Pancreas (tissue), 10 donors: ENCODE measurements at regions not wholly inside any gene's neighbourhood (a gene's known extent, or its start where the extent isn't known, plus 50 kb on each side); places are given as distances from the start of the nearest gene placed in this dataset.

Source experiments
- ATAC-seq, 4 donors: fragments of 200-7000 bp; cut with Tn5 transposase; one replicate each; pipeline versions ENCODE4 v1.8.0 to v1.9.1; 2020; ENCODE audit warnings: mild to moderate bottlenecking in 4 of 4, moderate library complexity in 4 of 4
- DNase-seq, 6 donors: peaks; one replicate each; pipeline ENCODE4 v3.0.0-alpha.2; 2020
- FAIRE-seq: peaks from 2 replicates; lab custom pipeline; 2012; peaks lifted over from hg19 to GRCh38; lab: Jason Lieb, UNC
- H3K27ac ChIP-seq, 4 donors: fragments of 200-600 bp; sonication (generic); 1 replicate in 3 of 4; 2 replicates in 1 of 4; pipeline versions ENCODE4 v1.5.0 to v1.8.0; 2020
- H3K27me3 ChIP-seq, 4 donors: fragments of 200-600 bp; one replicate each; pipeline ENCODE4 v1.8.0; 2021
- H3K36me3 ChIP-seq, 3 donors: fragments of 200-600 bp; sonication (generic) in 1 of 3; one replicate each; pipeline versions ENCODE4 v1.5.0 to v1.8.0; 2020 to 2021
- H3K4me1 ChIP-seq, 3 donors: fragments of 200-600 bp; one replicate each; pipeline ENCODE4 v1.8.0; 2021
- H3K4me3 ChIP-seq, 4 donors: fragments of 200-600 bp; sonication (generic) in 2 of 4; one replicate each; pipeline versions ENCODE4 v1.5.0 to v1.8.0; 2020 to 2021
- H3K9me3 ChIP-seq, 4 donors: fragments of 200-600 bp; one replicate each; pipeline ENCODE4 v1.8.0; 2021
- WGBS, 2 donors: extraction: QIAGEN DNeasy Blood & Tissue Kit; methylation state at CpG; one replicate each; pipeline ENCODE4 v1.1.7; 2013; 5-methylcytosine and 5-hydroxymethylcytosine counted together
- intact Hi-C, 3 donors: fragments of 100-400 bp; cut with DNase I; formaldehyde crosslinking; loops; one replicate each; pipeline versions ENCODE4 v1.11.1 to v1.14.2; 2022
- TF ChIP-seq, protein P1 (sequence below), 4 donors: fragments of 200-600 bp; sonication (generic) in 3 of 4; IDR thresholded peaks; one replicate each; pipeline versions ENCODE4 v1.5.0 to v1.8.0; 2021; ENCODE audit warnings: antibody characterized with exemption in 4 of 4
- donor health status: healthy with polysubstance abuse.
- donor health status: DM: no; HTN: no; CAD: no; lungs with moderate emphysema.
- donor health status: DM: no; HTN: no; CAD: no.
- donor health status: control.
- donor health status: control.
- donor health status: Bipolar disorder and iron deficiency.
- donor health status: DM: yes; HTN: yes; CAD: no.
- donor health status: DM: no; HTN: no; CAD: no.
- donor health status: DM: no; HTN: no; CAD: no.
- donor health status: DM: yes; HTN: yes; CAD: no.

DNA sequence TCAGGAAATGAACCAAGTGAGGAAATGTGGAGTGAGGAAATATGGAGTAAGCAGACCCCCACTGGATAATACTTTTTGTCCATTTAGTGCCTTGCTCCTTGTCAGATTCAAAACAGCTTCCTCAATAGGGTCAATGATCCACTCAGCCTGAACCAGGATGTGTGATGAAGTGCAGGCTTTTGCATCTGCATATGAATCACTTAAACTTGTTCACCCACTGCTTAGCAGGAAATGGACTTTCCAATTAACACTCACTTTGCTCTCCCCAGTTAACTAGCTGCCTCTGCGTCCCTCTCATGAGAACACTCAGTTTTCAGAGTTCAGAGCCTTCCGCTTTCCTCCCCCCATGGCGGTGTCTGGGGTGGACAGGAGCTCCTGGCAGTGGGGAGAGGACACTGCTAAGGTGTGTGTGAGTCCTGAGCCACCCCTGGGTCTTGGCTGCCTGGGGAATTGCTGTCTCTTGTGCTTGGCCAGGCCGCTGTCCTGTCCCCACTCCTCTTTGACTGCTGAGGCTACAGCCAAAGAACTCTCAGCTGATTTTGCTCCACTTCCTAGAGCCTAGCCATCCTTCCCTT is 621.8 kb downstream of the CDH26 start:
- no peak for FAIRE-seq
- Histone ChIP-seq H3K27ac (no peak overlapping the region), H3K27me3 (peaks cover 0 to 3% (median 0%) of the 10 kb centered on the region in 4 donors), H3K9me3 (no peaks in the 10 kb centered on the region), H3K4me1 (no peaks in the 10 kb centered on the region), H3K4me3 (no peak overlapping the region), H3K36me3 (no peaks in the 10 kb centered on the region)
- ATAC-seq: no peak
- no peak for DNase-seq
- TF ChIP-seq, protein P1, sequence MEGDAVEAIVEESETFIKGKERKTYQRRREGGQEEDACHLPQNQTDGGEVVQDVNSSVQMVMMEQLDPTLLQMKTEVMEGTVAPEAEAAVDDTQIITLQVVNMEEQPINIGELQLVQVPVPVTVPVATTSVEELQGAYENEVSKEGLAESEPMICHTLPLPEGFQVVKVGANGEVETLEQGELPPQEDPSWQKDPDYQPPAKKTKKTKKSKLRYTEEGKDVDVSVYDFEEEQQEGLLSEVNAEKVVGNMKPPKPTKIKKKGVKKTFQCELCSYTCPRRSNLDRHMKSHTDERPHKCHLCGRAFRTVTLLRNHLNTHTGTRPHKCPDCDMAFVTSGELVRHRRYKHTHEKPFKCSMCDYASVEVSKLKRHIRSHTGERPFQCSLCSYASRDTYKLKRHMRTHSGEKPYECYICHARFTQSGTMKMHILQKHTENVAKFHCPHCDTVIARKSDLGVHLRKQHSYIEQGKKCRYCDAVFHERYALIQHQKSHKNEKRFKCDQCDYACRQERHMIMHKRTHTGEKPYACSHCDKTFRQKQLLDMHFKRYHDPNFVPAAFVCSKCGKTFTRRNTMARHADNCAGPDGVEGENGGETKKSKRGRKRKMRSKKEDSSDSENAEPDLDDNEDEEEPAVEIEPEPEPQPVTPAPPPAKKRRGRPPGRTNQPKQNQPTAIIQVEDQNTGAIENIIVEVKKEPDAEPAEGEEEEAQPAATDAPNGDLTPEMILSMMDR (IDR thresholded peaks at IDR 0.05): no peak
- WGBS, 2 donors: 58 to 65% methylated on average over 4 of the region's 4 CpGs
- intact Hi-C loops: no loop called here

DNA sequence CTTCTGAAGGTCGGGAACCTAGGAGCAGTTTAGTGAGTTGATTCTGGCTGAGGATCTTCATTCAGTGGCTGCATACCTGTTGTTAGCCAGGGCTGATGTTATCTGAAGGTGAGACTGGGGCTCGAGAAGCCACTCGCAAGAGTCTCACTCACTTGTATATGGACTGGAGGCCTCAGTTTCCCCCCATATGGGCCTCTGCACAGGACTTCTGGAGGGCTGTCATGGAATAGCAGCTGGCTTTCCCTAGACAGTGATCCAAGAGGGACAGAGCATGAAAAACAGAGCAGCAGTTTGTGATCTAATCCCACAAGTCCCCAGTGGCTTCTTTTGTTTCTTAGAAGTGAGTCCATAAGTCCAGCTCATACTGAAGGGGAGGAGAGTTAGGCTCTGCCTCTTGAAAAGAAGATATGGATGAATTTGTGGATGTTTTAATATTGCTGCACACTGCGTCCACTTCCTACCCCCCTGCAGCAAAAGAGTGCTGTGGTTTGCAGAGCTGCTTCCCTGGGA is 623.4 kb downstream of the CDH26 start:
- Histone ChIP-seq H3K36me3 (no peaks in the 10 kb centered on the region), H3K27me3 (peaks cover 0 to 3% (median 0%) of the 10 kb centered on the region in 4 donors), H3K4me3 (no peak overlapping the region), H3K27ac (no peak overlapping the region), H3K4me1 (no peaks in the 10 kb centered on the region), H3K9me3 (no peaks in the 10 kb centered on the region)
- WGBS, 2 donors: 45 to 64% methylated on average over 4 of the region's 4 CpGs
- no peak for DNase-seq
- no peak for FAIRE-seq
- TF ChIP-seq, protein P1 (IDR thresholded peaks at IDR 0.05): no peak
- intact Hi-C loops: no loop called here
- no peak for ATAC-seq

DNA sequence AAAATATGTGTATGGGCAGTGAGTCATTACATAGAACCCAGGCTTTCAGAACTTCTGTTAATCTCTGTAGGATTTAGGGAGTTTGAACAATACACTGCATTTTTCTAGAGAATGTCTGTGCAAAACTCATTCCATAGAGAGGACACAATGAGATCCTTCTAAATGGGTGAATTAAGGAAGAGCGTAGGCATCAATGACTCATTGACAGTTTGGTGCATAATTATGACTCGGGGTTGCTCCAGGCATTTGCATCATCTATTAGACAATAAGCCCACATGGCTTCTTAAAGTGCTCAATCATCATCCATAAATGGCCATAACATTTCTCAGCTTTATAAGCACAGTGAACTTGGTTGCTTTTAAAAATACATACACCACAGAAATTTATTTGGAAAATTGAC is 625.5 kb downstream of the CDH26 start:
- Histone ChIP-seq H3K4me1 (no peaks in the 10 kb centered on the region), H3K9me3 (no peaks in the 10 kb centered on the region), H3K27me3 (no peaks in the 10 kb centered on the region), H3K36me3 (no peaks in the 10 kb centered on the region), H3K4me3 (no peak overlapping the region), H3K27ac (no peak overlapping the region)
- intact Hi-C loops: no loop called here
- ATAC-seq (no peak), FAIRE-seq (no peak), DNase-seq (no peak)
- TF ChIP-seq, protein P1 (IDR thresholded peaks at IDR 0.05): no peak
- 65 to 78% methylated on average over 2 of the region's 2 CpGs for WGBS, 2 donors

DNA sequence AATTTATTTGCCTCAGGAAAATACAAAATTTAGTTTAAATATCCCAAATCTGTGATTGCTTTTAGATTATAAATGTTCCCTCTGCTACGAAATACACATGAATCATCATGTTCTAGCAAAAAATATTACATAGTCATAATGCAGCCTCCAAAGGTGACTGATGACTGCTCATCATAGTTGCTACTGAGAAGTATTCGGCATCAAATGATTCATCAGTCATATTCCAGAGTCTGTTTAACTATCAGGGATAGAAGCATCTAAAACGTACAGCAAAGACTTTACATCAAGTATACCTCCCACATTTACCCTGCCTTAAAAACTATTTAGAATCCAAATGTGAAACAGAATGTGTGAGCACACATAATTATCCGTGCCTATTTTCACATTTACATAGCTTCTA is 626.0 kb downstream of the CDH26 start:
- WGBS, 2 donors: 42 to 61% methylated on average over 4 of the region's 4 CpGs
- ATAC-seq: no peak
- TF ChIP-seq, protein P1 (IDR thresholded peaks at IDR 0.05): no peak
- Histone ChIP-seq H3K9me3 (no peaks in the 10 kb centered on the region), H3K4me3 (no peak overlapping the region), H3K27ac (no peak overlapping the region), H3K4me1 (no peaks in the 10 kb centered on the region), H3K36me3 (no peaks in the 10 kb centered on the region), H3K27me3 (no peaks in the 10 kb centered on the region)
- no peak for FAIRE-seq
- DNase-seq: no peak
- intact Hi-C loops: no loop called here

DNA sequence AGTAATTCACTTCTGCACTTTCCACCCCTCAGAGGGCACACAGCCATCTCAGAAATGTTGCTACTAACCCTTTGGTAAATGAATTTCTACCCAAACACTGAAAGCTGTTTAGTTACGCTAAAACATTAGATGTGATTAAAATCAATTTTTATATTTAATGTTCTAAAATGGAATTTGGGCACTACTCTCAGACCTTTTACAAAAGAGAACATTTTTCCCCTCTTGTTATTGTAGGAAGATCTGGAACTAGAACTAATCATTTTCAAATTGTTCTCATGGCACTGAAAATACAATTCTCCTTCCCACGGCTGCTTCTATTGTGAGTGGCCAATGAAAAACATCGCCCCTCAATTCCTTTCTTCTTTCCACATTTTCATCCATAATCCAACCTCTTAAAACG is 627.4 kb downstream of the CDH26 start:
- no peak for FAIRE-seq
- Histone ChIP-seq H3K9me3 (no peaks in the 10 kb centered on the region), H3K4me3 (no peak overlapping the region), H3K36me3 (no peaks in the 10 kb centered on the region), H3K4me1 (no peaks in the 10 kb centered on the region), H3K27ac (no peak overlapping the region), H3K27me3 (no peaks in the 10 kb centered on the region)
- intact Hi-C loops: no loop called here
- no peak for ATAC-seq
- TF ChIP-seq, protein P1 (IDR thresholded peaks at IDR 0.05): no peak
- no peak for DNase-seq
- WGBS, 2 donors: 56 to 64% methylated on average over 4 of the region's 4 CpGs
